HEK293T (cell line): ENCODE measurements at regions not wholly inside any gene's neighbourhood (a gene's known extent, or its start where the extent isn't known, plus 50 kb on each side); places are given as distances from the start of the nearest gene placed in this dataset.

Source experiments
- CTCF ChIA-PET: fragments of 350-600 bp; formaldehyde crosslinking; extraction: SDS; loops from one replicate; lab custom pipeline; 2021; ENCODE audit warnings: antibody characterized with exemption, inconsistent platforms; lab: Yijun Ruan, JAX
- POLR2A ChIA-PET: fragments of 350-600 bp; formaldehyde crosslinking; extraction: SDS; loops from one replicate; lab custom pipeline; 2020; ENCODE audit warnings: antibody characterized with exemption, inconsistent platforms; lab: Yijun Ruan, JAX
- DNase-seq: peaks from one replicate; pipeline ENCODE4 v3.0.0; 2012; ENCODE audit warnings: mixed read lengths; ENCODE audit errors: extremely low spot score
- ARNT ChIP-seq: fragments of 450-650 bp; IDR thresholded peaks from 2 replicates; pipeline ENCODE4 v1.6.1; 2017; ENCODE audit warnings: mild to moderate bottlenecking
- BHLHE40 ChIP-seq: fragments of 450-650 bp; IDR thresholded peaks from 2 replicates; pipeline ENCODE4 v1.6.1; 2016; ENCODE audit warnings: mild to moderate bottlenecking, moderate library complexity, borderline replicate concordance
- CTBP1 ChIP-seq: fragments of 450-650 bp; IDR thresholded peaks from 2 replicates; pipeline ENCODE4 v1.6.1; 2016; ENCODE audit warnings: borderline replicate concordance
- ELF4 ChIP-seq: fragments of 450-650 bp; IDR thresholded peaks from 2 replicates; pipeline ENCODE4 v1.6.1; 2017; ENCODE audit warnings: antibody characterized with exemption
- FOXA1 ChIP-seq: fragments of 450-650 bp; IDR thresholded peaks from 2 replicates; pipeline ENCODE4 v1.6.1; 2016; ENCODE audit warnings: mild to moderate bottlenecking
- FOXK2 ChIP-seq: fragments of 450-650 bp; IDR thresholded peaks from 2 replicates; pipeline ENCODE4 v1.6.1; 2016; ENCODE audit warnings: mild to moderate bottlenecking
- FOXM1 ChIP-seq: fragments of 450-650 bp; IDR thresholded peaks from 2 replicates; pipeline ENCODE4 v1.6.1; 2017; ENCODE audit warnings: mild to moderate bottlenecking, borderline replicate concordance
- HDGF ChIP-seq: fragments of 450-650 bp; IDR thresholded peaks from 2 replicates; pipeline ENCODE4 v1.6.1; 2017; ENCODE audit warnings: antibody characterized with exemption, borderline replicate concordance
- L3MBTL2 ChIP-seq: fragments of 450-650 bp; conservative IDR thresholded peaks from 2 replicates; pipeline ENCODE4 v1.6.1; 2016; ENCODE audit warnings: mild to moderate bottlenecking
- LEF1 ChIP-seq: fragments of 450-650 bp; IDR thresholded peaks from 2 replicates; pipeline ENCODE4 v1.6.1; 2017; ENCODE audit warnings: mild to moderate bottlenecking, borderline replicate concordance
- NFRKB ChIP-seq: fragments of 450-650 bp; IDR thresholded peaks from 2 replicates; pipeline ENCODE4 v1.6.1; 2016; ENCODE audit warnings: mild to moderate bottlenecking, moderate library complexity
- PKNOX1 ChIP-seq: fragments of 450-650 bp; IDR thresholded peaks from 2 replicates; pipeline ENCODE4 v1.6.1; 2016
- SP1 ChIP-seq: fragments of 450-650 bp; IDR thresholded peaks from 2 replicates; pipeline ENCODE4 v1.6.1; 2017
- SUZ12 ChIP-seq: fragments of 450-650 bp; IDR thresholded peaks from 2 replicates; pipeline ENCODE4 v1.6.1; 2016; ENCODE audit warnings: mild to moderate bottlenecking
- TARDBP ChIP-seq: fragments of 450-650 bp; IDR thresholded peaks from 2 replicates; pipeline ENCODE4 v1.6.1; 2016
- ZNF384 ChIP-seq: fragments of 450-650 bp; IDR thresholded peaks from 2 replicates; pipeline ENCODE4 v1.6.1; 2016

DNA sequence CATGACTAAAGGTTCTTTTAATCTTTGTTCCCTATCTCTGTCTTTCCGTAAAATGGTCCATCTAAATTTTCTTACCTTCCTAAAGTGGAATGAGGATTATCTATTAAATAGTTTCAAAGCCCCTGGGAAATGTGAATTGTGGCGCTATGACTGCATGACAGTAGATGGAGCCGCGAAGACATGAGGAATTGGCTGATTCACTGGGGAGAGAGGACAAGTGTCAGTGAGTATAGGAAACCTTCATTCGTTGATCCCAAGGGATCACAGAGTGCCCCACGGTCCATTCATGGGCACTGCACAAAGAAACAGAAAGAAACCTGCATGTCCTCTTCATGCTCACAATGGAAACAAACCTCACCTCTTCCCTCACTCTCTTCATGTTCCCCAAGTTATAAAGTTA is 479.3 kb upstream of the BTBD3 start:
- CTCF ChIA-PET: no interaction called here
- no peak for DNase-seq
- TF ChIP-seq ZNF384: no peak
- no peak for TF ChIP-seq HDGF
- TF ChIP-seq PKNOX1: no peak
- TF ChIP-seq L3MBTL2: no peak
- TF ChIP-seq ELF4: no peak
- TF ChIP-seq BHLHE40: no peak
- no peak for TF ChIP-seq FOXK2
- no peak for TF ChIP-seq SUZ12
- TF ChIP-seq FOXM1: no peak
- TF ChIP-seq FOXA1: no peak
- no peak for TF ChIP-seq SP1
- TF ChIP-seq TARDBP: no peak
- no peak for TF ChIP-seq LEF1
- no peak for TF ChIP-seq ARNT
- no peak for TF ChIP-seq NFRKB
- no peak for TF ChIP-seq CTBP1
- POLR2A ChIA-PET: no interaction called here

DNA sequence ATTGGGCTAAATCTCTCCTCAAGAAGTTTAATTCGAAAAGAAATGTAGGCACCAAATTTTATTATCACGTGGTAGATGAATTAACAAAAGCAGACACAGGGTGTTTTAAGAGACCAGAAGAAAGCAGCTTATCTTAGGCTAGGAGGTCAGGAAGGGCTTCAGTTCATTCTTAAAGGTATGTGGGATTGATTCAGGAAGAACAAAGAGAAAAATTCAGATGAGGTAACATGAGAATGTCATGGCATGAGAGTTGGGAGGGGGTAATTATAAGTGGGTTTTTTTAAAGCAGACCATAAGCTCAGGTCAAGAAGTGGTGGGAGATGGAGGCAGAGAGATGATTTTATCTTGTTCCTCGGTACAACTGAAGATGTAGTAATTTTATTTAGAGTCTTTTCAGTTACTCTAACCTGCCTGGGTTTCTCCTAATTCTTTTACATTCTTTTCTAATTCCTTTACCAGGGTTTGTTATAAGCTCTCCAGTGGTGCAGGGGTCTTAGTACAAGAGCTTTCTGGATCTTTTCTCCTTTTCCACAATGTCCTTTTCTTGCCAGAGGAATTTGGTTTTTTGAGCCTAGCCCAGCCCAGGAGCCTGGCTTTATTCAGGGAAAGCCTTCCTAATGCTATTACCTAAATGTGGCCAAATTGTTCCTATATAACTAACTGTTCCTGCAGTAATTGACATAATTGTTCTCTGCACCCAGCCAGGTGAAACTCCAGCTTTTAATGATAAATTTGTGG is 474.1 kb upstream of the BTBD3 start:
- POLR2A ChIA-PET: no interaction called here
- CTCF ChIA-PET: no interaction called here
- TF ChIP-seq SUZ12 (no peak), BHLHE40 (no peak), FOXK2 (no peak), PKNOX1 (no peak), ARNT (no peak), FOXM1 (no peak), TARDBP (no peak)
- no peak for DNase-seq

- CTCF ChIA-PET: no interaction called here
- TF ChIP-seq ELF4: no peak
- no peak for TF ChIP-seq BHLHE40
- no peak for TF ChIP-seq LEF1
- TF ChIP-seq NFRKB: no peak
- TF ChIP-seq PKNOX1: no peak
- no peak for TF ChIP-seq FOXM1
- TF ChIP-seq CTBP1: no peak
- no peak for TF ChIP-seq FOXA1
- POLR2A ChIA-PET: no interaction called here
Observed at GRCh38 chr20:11445161-11445560, 472.5 kb upstream of the BTBD3 start.

GRCh38 chr20:11445891-11446290 is 471.8 kb upstream of the BTBD3 start:
- POLR2A ChIA-PET: no interaction called here
- TF ChIP-seq LEF1: no peak
- no peak for TF ChIP-seq L3MBTL2
- TF ChIP-seq NFRKB: no peak
- TF ChIP-seq ZNF384: no peak
- TF ChIP-seq SP1: no peak
- no peak for TF ChIP-seq PKNOX1
- TF ChIP-seq HDGF: no peak
- no peak for TF ChIP-seq FOXK2
- TF ChIP-seq BHLHE40: no peak
- TF ChIP-seq FOXM1: no peak
- no peak for TF ChIP-seq SUZ12
- CTCF ChIA-PET: no interaction called here
- DNase-seq: no peak

More at GRCh38 chr20:11445161-11445560, 472.5 kb upstream of the BTBD3 start:
- no peak for DNase-seq

DNA sequence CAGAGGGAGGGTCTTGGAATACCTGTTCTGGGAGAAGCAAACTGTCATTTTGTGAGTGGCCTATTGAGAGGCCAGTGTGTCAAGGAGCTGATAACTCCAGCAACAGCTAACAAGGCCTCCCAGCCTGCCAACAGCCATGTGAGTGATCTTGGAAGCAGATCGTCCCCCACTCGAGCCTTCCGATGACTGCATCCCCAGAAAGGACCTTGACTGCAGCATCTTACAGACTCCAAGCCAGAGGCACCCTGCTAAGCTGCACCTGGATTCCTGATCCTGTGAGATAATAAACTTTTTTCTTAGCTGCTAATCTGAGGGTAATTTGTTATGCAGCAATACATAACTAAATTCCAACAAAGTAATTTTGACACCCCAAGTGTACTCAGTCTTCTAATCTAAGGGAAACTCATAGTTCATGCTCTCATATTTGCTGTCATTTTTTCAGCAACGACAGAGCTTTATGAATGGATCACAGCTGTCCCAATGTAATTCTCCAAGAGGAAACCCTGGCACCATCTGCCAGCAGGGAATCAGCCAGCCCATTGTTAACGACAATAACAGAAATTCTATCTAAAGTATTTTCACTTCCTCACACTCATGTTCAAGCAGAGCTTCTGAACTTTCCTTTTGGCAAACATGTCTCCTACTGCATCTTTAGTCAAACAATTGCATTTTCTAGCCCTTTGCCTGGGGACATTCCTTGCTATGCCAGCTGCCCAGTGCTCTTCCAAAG is 470.2 kb upstream of the BTBD3 start:
- ChIA-PET POLR2A (no interaction called here), CTCF (no interaction called here)
- TF ChIP-seq L3MBTL2: no peak
- TF ChIP-seq NFRKB: no peak
- no peak for TF ChIP-seq FOXM1
- TF ChIP-seq ELF4: no peak
- no peak for TF ChIP-seq BHLHE40
- no peak for TF ChIP-seq FOXK2
- TF ChIP-seq LEF1: no peak
- no peak for TF ChIP-seq HDGF
- no peak for TF ChIP-seq TARDBP
- TF ChIP-seq ZNF384: no peak
- no peak for TF ChIP-seq CTBP1
- no peak for TF ChIP-seq FOXA1
- no peak for TF ChIP-seq SUZ12
- TF ChIP-seq ARNT: no peak
- no peak for TF ChIP-seq SP1
- TF ChIP-seq PKNOX1: no peak
- DNase-seq: no peak
